Urothelium cell line (cell line): ENCODE measurements at regions not wholly inside any gene's neighbourhood (a gene's known extent, or its start where the extent isn't known, plus 50 kb on each side); places are given as distances from the start of the nearest gene placed in this dataset.

Experiments
- DNase-seq: peaks from one replicate; pipeline ENCODE4 v3.0.0; 2011; ENCODE audit warnings: low spot score, mixed read lengths
- FAIRE-seq: peaks from 2 replicates; lab custom pipeline; 2011; peaks lifted over from hg19 to GRCh38; lab: Jason Lieb, UNC

GRCh38 chr2:126510356-126510755 lies 145.6 kb upstream of the GYPC start:
- FAIRE-seq: no peak
- no peak for DNase-seq

- no peak for FAIRE-seq
- DNase-seq: no peak
These were observed 145.0 kb upstream of the GYPC start for GRCh38 chr2:126510960-126511359.

- DNase-seq (no peak), FAIRE-seq (no peak)
These were observed 143.9 kb upstream of the GYPC start for GRCh38 chr2:126512026-126512425.

GRCh38 chr2:126513033-126513432 lies 142.9 kb upstream of the GYPC start:
- no peak for FAIRE-seq

GRCh38 chr2:126515471-126515870 lies 140.5 kb upstream of the GYPC start:
- no peak for DNase-seq
- no peak for FAIRE-seq

More at GRCh38 chr2:126513033-126513432, 142.9 kb upstream of the GYPC start:
- peak; percentile 19 for DNase-seq

- FAIRE-seq (no peak), DNase-seq (no peak)
These were observed 137.8 kb upstream of the GYPC start for GRCh38 chr2:126518196-126518595.

GRCh38 chr2:126527836-126528490 lies 128.0 kb upstream of the GYPC start:
- FAIRE-seq (no peak), DNase-seq (peak; percentile 47)

- no peak for FAIRE-seq
- no peak for DNase-seq
These were observed 124.9 kb upstream of the GYPC start for GRCh38 chr2:126531029-126531428.

- no peak for DNase-seq
- no peak for FAIRE-seq
These were observed 121.5 kb upstream of the GYPC start for GRCh38 chr2:126534478-126534877.

GRCh38 chr2:126535408-126535807 lies 120.5 kb upstream of the GYPC start:
- no peak for DNase-seq
- FAIRE-seq: no peak

GRCh38 chr2:126536605-126537200 lies 119.3 kb upstream of the GYPC start:
- no peak for FAIRE-seq

GRCh38 chr2:126539101-126539500 lies 116.9 kb upstream of the GYPC start:
- FAIRE-seq (no peak), DNase-seq (no peak)

More at GRCh38 chr2:126536605-126537200, 119.3 kb upstream of the GYPC start:
- DNase-seq: no peak

GRCh38 chr2:126542247-126542646 lies 113.7 kb upstream of the GYPC start:
- FAIRE-seq: no peak

GRCh38 chr2:126543081-126543480 lies 112.9 kb upstream of the GYPC start:
- DNase-seq (no peak), FAIRE-seq (no peak)

More at GRCh38 chr2:126542247-126542646, 113.7 kb upstream of the GYPC start:
- no peak for DNase-seq

GRCh38 chr2:126558029-126558428 lies 97.9 kb upstream of the GYPC start:
- no peak for DNase-seq
- FAIRE-seq: no peak

- DNase-seq (no peak), FAIRE-seq (no peak)
These were observed 87.2 kb upstream of the GYPC start for GRCh38 chr2:126568734-126569133.

GRCh38 chr2:126571403-126571802 lies 84.6 kb upstream of the GYPC start:
- FAIRE-seq: no peak
- DNase-seq: no peak

GRCh38 chr2:126575631-126576030 lies 80.3 kb upstream of the GYPC start:
- DNase-seq (no peak), FAIRE-seq (no peak)

- FAIRE-seq (no peak), DNase-seq (no peak)
These were observed 76.1 kb upstream of the GYPC start for GRCh38 chr2:126579868-126580267.

GRCh38 chr2:126586317-126586716 lies 69.6 kb upstream of the GYPC start:
- FAIRE-seq: no peak
- no peak for DNase-seq

- FAIRE-seq (no peak), DNase-seq (no peak)
These were observed 56.9 kb upstream of the GYPC start for GRCh38 chr2:126599062-126599461.

GRCh38 chr2:126600742-126601141 lies 55.2 kb upstream of the GYPC start:
- FAIRE-seq (peak; percentile 90), DNase-seq (no peak)

- no peak for DNase-seq
- no peak for FAIRE-seq
These were observed 53.6 kb upstream of the GYPC start for GRCh38 chr2:126602334-126602733.
